ENCODE measurements at regions not wholly inside any gene's neighbourhood (a gene's known extent, or its start where the extent isn't known, plus 50 kb on each side); places are given as distances from the start of the nearest gene placed in this dataset.

GRCh38 chr3:135419155-135419554 is 546.4 kb upstream of the PPP2R3A start:
- TF ChIP-seq CTCF (IDR thresholded peaks at IDR 0.05), result no peak
- no peak for TF ChIP-seq POLR2AphosphoS5 (IDR thresholded peaks at IDR 0.05)
